Hippocampal formation (tissue), 2 donors: ENCODE measurements at regions not wholly inside any gene's neighbourhood (a gene's known extent, or its start where the extent isn't known, plus 50 kb on each side); places are given as distances from the start of the nearest gene placed in this dataset.

Experiments
- DNase-seq, 2 donors: peaks; one replicate each; lab custom pipeline; 2025; lab: John Stamatoyannopoulos, UW

DNA sequence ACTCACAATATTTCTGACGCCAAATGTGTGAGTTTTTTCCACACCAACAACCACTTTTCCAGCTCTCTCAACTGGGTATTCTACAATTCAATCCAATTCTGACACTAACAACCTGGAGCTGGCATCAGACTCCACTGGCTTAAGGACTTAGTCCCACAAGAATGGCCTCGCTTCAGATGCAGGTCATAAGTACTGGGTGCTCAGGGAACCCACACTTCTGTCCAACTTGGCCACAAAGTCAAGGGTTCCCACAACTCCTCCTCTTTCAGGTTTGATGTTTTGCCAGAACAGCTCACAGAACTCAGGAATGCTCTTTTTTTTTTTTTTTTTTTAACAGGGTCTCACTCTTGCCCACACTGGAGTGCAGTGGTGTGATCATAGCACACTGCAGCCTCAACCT lies 56.1 kb upstream of the TMC5 start:
- DNase-seq: no peak

DNA sequence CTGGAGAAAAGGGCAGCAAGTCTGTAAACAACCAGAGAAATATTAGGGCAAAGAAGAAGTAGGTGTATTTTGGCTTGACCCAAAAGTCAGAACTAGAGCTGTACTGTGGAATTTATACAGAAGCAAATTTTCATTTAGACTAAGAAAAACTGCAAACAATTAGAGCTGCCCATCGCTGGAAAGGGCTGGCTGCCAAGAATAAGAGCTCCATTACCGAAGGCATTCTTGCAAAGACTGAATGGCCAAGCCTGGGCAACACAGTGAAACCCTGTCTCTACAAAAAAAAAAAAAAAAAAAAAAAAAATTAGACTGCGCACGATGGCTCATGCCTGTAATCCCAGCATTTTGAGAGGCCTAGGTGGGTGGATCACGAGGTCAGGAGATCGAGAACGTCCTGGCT lies 53.9 kb upstream of the TMC5 start:
- DNase-seq: peak in 1 of 2 donors; percentile 7

DNA sequence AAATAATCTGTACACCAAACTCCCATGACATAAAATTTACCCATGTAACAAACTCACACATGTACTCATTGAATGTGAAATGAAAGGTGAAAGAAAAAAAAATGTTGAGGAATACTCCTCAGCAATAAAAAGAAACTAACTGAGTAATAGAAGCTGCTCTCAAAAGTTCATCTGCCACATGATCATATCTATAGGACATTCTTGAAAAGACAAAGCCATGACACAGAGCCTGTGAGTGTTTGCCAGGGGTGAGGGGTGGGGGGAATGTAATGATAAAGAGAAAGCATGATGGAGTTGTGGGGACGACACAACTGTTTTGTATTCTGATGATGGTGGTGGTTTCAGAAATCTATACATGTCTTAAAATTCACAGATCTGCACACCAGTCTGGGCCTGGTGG lies 52.2 kb upstream of the TMC5 start:
- no peak for DNase-seq

DNA sequence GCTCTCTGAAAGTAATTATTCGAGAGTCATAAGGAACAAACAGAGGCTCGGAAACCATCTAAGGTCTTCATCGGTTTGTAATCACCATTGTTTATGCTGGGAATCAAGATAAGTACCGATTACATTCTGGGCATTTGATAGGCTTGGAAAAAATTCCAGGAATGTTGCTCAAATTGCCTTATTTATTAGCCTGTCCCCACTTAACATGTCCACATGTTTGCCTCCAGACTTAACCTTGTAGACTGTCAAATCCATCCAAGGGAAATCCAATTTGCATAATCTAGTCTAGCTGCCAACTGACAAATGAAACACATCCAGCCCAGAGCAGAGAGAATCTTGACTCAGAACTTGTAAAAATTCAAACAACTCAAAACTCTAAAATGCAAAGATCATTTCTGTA lies 51.3 kb upstream of the TMC5 start:
- DNase-seq: no peak

DNA sequence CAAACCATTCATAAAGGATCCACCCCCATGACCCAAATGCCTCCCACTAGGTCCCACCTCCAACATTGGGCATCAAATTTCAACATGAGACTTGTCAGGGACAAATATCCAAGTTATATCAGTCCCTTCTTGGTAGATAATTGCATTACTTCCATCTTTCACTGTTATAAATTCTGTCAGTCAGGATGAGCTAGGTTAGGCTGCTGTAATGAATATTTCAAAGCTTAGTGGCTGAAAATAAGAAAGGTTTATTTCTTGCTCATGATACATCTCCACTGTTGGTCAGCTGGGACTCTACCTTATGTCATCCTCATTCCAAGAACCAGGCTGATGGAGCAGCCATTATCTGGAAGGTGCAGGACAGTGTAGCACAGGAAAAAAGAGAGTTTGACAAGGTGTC lies 50.3 kb upstream of the TMC5 start:
- DNase-seq: no peak
